AG09309 (cell line): ENCODE measurements at regions not wholly inside any gene's neighbourhood (a gene's known extent, or its start where the extent isn't known, plus 50 kb on each side); places are given as distances from the start of the nearest gene placed in this dataset.
A peak's percentile ranks its signal among the peaks of the same experiment; 100 is the strongest.

ENCODE experiments used
- DNase-seq: peaks from one replicate; pipeline ENCODE4 v3.0.0-alpha.2; 2010; ENCODE audit warnings: low read depth
- H3K4me3 ChIP-seq: 2 replicates; pipeline ENCODE4 v1.5.1; 2011; ENCODE audit warnings: mild to moderate bottlenecking, low read depth, low read length, moderate library complexity; ENCODE audit not compliant: control insufficient read depth
- CTCF ChIP-seq: IDR thresholded peaks from 2 replicates; pipeline ENCODE4 v1.5.1; 2011; ENCODE audit warnings: mild to moderate bottlenecking, low read depth, low read length, inconsistent platforms; ENCODE audit not compliant: insufficient read depth, control insufficient read depth; ENCODE audit errors: missing control alignments

- no peak for DNase-seq
- TF ChIP-seq CTCF = no peak
- H3K4me3 ChIP-seq = no peak overlapping the region
Measured at GRCh38 chr3:30189900-30190299, 416.5 kb upstream of the TGFBR2 start.

- H3K4me3 ChIP-seq = no peak overlapping the region
- DNase-seq = no peak
Measured at GRCh38 chr3:30193625-30194044, 412.8 kb upstream of the TGFBR2 start.

GRCh38 chr3:30195352-30195751 lies 411.0 kb upstream of the TGFBR2 start:
- no peak for TF ChIP-seq CTCF
- DNase-seq = no peak
- H3K4me3 ChIP-seq = no peak overlapping the region

More at GRCh38 chr3:30193625-30194044, 412.8 kb upstream of the TGFBR2 start:
- no peak for TF ChIP-seq CTCF

GRCh38 chr3:30198162-30198561 lies 408.2 kb upstream of the TGFBR2 start:
- DNase-seq = no peak
- H3K4me3 ChIP-seq = no peak overlapping the region
- no peak for TF ChIP-seq CTCF

- TF ChIP-seq CTCF = peak; percentile 79
- H3K4me3 ChIP-seq = no peak overlapping the region
- DNase-seq = no peak
Measured at GRCh38 chr3:30199096-30199759, 407.2 kb upstream of the TGFBR2 start.

- TF ChIP-seq CTCF = no peak
- DNase-seq = no peak
- no peak overlapping the region for H3K4me3 ChIP-seq
Measured at GRCh38 chr3:30199855-30200254, 406.5 kb upstream of the TGFBR2 start.

- DNase-seq = no peak
- H3K4me3 ChIP-seq = no peak overlapping the region
- TF ChIP-seq CTCF = no peak
Measured at GRCh38 chr3:30201715-30202114, 404.7 kb upstream of the TGFBR2 start.
